GM23338 (cell line): ENCODE measurements at regions not wholly inside any gene's neighbourhood (a gene's known extent, or its start where the extent isn't known, plus 50 kb on each side); places are given as distances from the start of the nearest gene placed in this dataset.

ENCODE experiments used
- CREB1 ChIP-seq: fragments of 250-450 bp; sonication (Bioruptor Pico); IDR thresholded peaks from 2 replicates; pipeline ENCODE4 v1.5.0; 2020; ENCODE audit warnings: low read depth, mild to moderate bottlenecking, moderate library complexity
- EZH2 ChIP-seq: fragments of 200-600 bp; sonication (generic); IDR thresholded peaks from one replicate; pipeline ENCODE4 v1.8.0; 2017; ENCODE audit warnings: antibody characterized with exemption, mild to moderate bottlenecking, low read depth; ENCODE audit not compliant: unreplicated experiment
- EZH2phosphoT487 ChIP-seq: fragments of 200-600 bp; sonication (generic); IDR thresholded peaks from one replicate; pipeline ENCODE4 v1.8.1; 2018; ENCODE audit warnings: antibody characterized with exemption; ENCODE audit not compliant: unreplicated experiment
- JUNB ChIP-seq: IDR thresholded peaks from one replicate; pipeline ENCODE4 v1.6.1; 2016; ENCODE audit warnings: antibody characterized with exemption; ENCODE audit not compliant: unreplicated experiment
- NANOG ChIP-seq: IDR thresholded peaks from 2 replicates; pipeline ENCODE4 v1.6.1; 2016; ENCODE audit warnings: antibody characterized with exemption, borderline replicate concordance
- POLR2AphosphoS5 ChIP-seq: IDR thresholded peaks from 2 replicates; pipeline ENCODE4 v1.6.1; 2016; ENCODE audit warnings: antibody characterized with exemption, low read depth
- REST ChIP-seq: IDR thresholded peaks from one replicate; pipeline ENCODE4 v1.6.1; 2018; ENCODE audit warnings: antibody characterized with exemption; ENCODE audit not compliant: unreplicated experiment
- STAT1 ChIP-seq: IDR thresholded peaks from one replicate; pipeline ENCODE4 v1.6.1; 2016; ENCODE audit warnings: antibody characterized with exemption; ENCODE audit not compliant: unreplicated experiment
- ZNF114 ChIP-seq: fragments of 250-450 bp; sonication (Bioruptor Pico); IDR thresholded peaks from 2 replicates; pipeline ENCODE4 v1.5.0; 2020; ENCODE audit warnings: mild to moderate bottlenecking, moderate library complexity
- ZNF331 ChIP-seq: fragments of 250-450 bp; sonication (Bioruptor Pico); IDR thresholded peaks from 2 replicates; pipeline ENCODE4 v1.5.0; 2020; ENCODE audit warnings: low read depth, mild to moderate bottlenecking, moderate library complexity
- TF ChIP-seq, protein P1 (sequence below), 2 experiments: fragments of 200-600 bp in 1 of 2; sonication (generic) in 1 of 2; conservative IDR thresholded peaks; 2 replicates each; pipeline versions ENCODE4 v1.5.1 to v1.6.1; 2016 to 2017; ENCODE audit warnings: antibody characterized with exemption in 2 of 2, low read depth in 2 of 2, mild to moderate bottlenecking in 2 of 2, moderate library complexity in 1 of 2
- TF ChIP-seq, protein P2 (sequence below): IDR thresholded peaks from 2 replicates; pipeline ENCODE4 v1.6.1; 2016; ENCODE audit warnings: antibody characterized with exemption
- TF ChIP-seq, protein P3 (sequence below): fragments of 250-450 bp; sonication (Bioruptor Pico); IDR thresholded peaks from 2 replicates; pipeline ENCODE4 v1.5.0; 2020; ENCODE audit warnings: mild to moderate bottlenecking, moderate library complexity

GRCh38 chr4:180655886-180656285, 1587.3 kb upstream of the TENM3 start:
- TF ChIP-seq EZH2, result no peak
- TF ChIP-seq, protein P1, sequence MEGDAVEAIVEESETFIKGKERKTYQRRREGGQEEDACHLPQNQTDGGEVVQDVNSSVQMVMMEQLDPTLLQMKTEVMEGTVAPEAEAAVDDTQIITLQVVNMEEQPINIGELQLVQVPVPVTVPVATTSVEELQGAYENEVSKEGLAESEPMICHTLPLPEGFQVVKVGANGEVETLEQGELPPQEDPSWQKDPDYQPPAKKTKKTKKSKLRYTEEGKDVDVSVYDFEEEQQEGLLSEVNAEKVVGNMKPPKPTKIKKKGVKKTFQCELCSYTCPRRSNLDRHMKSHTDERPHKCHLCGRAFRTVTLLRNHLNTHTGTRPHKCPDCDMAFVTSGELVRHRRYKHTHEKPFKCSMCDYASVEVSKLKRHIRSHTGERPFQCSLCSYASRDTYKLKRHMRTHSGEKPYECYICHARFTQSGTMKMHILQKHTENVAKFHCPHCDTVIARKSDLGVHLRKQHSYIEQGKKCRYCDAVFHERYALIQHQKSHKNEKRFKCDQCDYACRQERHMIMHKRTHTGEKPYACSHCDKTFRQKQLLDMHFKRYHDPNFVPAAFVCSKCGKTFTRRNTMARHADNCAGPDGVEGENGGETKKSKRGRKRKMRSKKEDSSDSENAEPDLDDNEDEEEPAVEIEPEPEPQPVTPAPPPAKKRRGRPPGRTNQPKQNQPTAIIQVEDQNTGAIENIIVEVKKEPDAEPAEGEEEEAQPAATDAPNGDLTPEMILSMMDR (conservative IDR thresholded peaks at IDR 0.05; ENCODE audit: low read depth in 2 of 2), result no peak
- no peak for TF ChIP-seq JUNB
- TF ChIP-seq CREB1, result no peak
- no peak for TF ChIP-seq POLR2AphosphoS5
- no peak for TF ChIP-seq EZH2phosphoT487
- no peak for TF ChIP-seq ZNF114 (CRISPR knock-in tag)
- no peak for TF ChIP-seq REST
- TF ChIP-seq ZNF331 (CRISPR knock-in tag), result no peak
- TF ChIP-seq, protein P2, sequence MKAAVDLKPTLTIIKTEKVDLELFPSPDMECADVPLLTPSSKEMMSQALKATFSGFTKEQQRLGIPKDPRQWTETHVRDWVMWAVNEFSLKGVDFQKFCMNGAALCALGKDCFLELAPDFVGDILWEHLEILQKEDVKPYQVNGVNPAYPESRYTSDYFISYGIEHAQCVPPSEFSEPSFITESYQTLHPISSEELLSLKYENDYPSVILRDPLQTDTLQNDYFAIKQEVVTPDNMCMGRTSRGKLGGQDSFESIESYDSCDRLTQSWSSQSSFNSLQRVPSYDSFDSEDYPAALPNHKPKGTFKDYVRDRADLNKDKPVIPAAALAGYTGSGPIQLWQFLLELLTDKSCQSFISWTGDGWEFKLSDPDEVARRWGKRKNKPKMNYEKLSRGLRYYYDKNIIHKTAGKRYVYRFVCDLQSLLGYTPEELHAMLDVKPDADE, result no peak
- TF ChIP-seq NANOG, result no peak
- no peak for TF ChIP-seq STAT1
- TF ChIP-seq, protein P3, sequence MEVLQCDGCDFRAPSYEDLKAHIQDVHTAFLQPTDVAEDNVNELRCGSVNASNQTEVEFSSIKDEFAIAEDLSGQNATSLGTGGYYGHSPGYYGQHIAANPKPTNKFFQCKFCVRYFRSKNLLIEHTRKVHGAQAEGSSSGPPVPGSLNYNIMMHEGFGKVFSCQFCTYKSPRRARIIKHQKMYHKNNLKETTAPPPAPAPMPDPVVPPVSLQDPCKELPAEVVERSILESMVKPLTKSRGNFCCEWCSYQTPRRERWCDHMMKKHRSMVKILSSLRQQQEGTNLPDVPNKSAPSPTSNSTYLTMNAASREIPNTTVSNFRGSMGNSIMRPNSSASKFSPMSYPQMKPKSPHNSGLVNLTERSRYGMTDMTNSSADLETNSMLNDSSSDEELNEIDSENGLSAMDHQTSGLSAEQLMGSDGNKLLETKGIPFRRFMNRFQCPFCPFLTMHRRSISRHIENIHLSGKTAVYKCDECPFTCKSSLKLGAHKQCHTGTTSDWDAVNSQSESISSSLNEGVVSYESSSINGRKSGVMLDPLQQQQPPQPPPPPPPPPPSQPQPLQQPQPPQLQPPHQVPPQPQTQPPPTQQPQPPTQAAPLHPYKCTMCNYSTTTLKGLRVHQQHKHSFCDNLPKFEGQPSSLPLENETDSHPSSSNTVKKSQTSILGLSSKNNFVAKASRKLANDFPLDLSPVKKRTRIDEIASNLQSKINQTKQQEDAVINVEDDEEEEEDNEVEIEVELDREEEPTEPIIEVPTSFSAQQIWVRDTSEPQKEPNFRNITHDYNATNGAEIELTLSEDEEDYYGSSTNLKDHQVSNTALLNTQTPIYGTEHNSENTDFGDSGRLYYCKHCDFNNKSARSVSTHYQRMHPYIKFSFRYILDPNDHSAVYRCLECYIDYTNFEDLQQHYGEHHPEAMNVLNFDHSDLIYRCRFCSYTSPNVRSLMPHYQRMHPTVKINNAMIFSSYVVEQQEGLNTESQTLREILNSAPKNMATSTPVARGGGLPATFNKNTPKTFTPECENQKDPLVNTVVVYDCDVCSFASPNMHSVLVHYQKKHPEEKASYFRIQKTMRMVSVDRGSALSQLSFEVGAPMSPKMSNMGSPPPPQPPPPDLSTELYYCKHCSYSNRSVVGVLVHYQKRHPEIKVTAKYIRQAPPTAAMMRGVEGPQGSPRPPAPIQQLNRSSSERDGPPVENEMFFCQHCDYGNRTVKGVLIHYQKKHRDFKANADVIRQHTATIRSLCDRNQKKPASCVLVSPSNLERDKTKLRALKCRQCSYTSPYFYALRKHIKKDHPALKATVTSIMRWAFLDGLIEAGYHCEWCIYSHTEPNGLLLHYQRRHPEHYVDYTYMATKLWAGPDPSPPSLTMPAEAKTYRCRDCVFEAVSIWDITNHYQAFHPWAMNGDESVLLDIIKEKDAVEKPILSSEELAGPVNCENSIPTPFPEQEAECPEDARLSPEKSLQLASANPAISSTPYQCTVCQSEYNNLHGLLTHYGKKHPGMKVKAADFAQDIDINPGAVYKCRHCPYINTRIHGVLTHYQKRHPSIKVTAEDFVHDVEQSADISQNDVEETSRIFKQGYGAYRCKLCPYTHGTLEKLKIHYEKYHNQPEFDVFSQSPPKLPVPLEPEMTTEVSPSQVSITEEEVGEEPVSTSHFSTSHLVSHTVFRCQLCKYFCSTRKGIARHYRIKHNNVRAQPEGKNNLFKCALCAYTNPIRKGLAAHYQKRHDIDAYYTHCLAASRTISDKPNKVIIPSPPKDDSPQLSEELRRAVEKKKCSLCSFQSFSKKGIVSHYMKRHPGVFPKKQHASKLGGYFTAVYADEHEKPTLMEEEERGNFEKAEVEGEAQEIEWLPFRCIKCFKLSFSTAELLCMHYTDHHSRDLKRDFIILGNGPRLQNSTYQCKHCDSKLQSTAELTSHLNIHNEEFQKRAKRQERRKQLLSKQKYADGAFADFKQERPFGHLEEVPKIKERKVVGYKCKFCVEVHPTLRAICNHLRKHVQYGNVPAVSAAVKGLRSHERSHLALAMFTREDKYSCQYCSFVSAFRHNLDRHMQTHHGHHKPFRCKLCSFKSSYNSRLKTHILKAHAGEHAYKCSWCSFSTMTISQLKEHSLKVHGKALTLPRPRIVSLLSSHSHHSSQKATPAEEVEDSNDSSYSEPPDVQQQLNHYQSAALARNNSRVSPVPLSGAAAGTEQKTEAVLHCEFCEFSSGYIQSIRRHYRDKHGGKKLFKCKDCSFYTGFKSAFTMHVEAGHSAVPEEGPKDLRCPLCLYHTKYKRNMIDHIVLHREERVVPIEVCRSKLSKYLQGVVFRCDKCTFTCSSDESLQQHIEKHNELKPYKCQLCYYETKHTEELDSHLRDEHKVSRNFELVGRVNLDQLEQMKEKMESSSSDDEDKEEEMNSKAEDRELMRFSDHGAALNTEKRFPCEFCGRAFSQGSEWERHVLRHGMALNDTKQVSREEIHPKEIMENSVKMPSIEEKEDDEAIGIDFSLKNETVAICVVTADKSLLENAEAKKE (CRISPR knock-in tag), result no peak
